Astrocyte (in vitro differentiated cells and primary cell): ENCODE measurements at regions not wholly inside any gene's neighbourhood (a gene's known extent, or its start where the extent isn't known, plus 50 kb on each side); places are given as distances from the start of the nearest gene placed in this dataset.

Experiments
- EZH2 ChIP-seq: IDR thresholded peaks from 2 replicates; pipeline ENCODE4 v1.6.1; 2012; ENCODE audit warnings: mild to moderate bottlenecking, low read length, inconsistent platforms; ENCODE audit not compliant: insufficient read depth
- TF ChIP-seq, protein P1 (sequence below): IDR thresholded peaks from 2 replicates; pipeline ENCODE4 v1.5.1; 2011; ENCODE audit warnings: low read depth, mild to moderate bottlenecking, inconsistent platforms, low read length, moderate library complexity; ENCODE audit not compliant: insufficient read depth

DNA sequence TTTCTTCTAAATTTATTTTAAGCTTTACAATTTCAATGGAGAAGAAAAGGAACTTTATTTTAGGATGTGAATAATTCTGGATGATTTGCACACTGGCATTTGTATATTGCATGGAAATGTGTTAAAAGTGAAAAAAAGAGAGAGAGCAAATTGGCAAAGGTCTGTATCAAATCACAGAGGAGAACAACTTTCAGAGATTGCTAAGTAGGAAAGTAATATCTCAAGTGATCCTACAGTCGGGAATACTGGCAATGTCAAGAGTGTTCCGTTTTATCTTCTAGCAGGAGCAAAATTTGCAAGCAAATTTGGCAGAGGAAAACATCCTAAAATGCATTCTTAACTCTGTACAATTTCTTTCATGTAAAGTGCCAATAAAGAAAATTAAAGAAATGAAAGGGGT is 97.1 kb upstream of the TMC3 start:
- TF ChIP-seq EZH2, result no peak
- TF ChIP-seq, protein P1, sequence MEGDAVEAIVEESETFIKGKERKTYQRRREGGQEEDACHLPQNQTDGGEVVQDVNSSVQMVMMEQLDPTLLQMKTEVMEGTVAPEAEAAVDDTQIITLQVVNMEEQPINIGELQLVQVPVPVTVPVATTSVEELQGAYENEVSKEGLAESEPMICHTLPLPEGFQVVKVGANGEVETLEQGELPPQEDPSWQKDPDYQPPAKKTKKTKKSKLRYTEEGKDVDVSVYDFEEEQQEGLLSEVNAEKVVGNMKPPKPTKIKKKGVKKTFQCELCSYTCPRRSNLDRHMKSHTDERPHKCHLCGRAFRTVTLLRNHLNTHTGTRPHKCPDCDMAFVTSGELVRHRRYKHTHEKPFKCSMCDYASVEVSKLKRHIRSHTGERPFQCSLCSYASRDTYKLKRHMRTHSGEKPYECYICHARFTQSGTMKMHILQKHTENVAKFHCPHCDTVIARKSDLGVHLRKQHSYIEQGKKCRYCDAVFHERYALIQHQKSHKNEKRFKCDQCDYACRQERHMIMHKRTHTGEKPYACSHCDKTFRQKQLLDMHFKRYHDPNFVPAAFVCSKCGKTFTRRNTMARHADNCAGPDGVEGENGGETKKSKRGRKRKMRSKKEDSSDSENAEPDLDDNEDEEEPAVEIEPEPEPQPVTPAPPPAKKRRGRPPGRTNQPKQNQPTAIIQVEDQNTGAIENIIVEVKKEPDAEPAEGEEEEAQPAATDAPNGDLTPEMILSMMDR, result no peak
